Activated naive CD4-positive, alpha-beta T cell treated with anti-CD3 and anti-CD28 coated beads, Interleukin-2, amount 50 U/mL, for 72 hours (primary cell): ENCODE measurements at regions not wholly inside any gene's neighbourhood (a gene's known extent, or its start where the extent isn't known, plus 50 kb on each side); places are given as distances from the start of the nearest gene placed in this dataset.

ENCODE experiments used
- ATAC-seq, 2 donors: fragments of 150-1000 bp; cut with Tn5 transposase; 2 replicates each; pipeline ENCODE4 v1.10.0; 2021; ENCODE audit warnings: mild to moderate bottlenecking in 2 of 2, moderate library complexity in 2 of 2
- DNase-seq, 2 donors: peaks; one replicate each; pipeline ENCODE4 v3.0.0; 2021 to 2022; ENCODE audit warnings: low spot score in 2 of 2
- H3K27ac Mint-ChIP-seq, 2 donors: one replicate each; pipeline ENCODE4 v1.8.0; 2022; ENCODE audit warnings: mild to moderate bottlenecking in 2 of 2, mixed read lengths in 2 of 2
- H3K36me3 Mint-ChIP-seq, 2 donors: one replicate each; pipeline ENCODE4 v1.8.0; 2022; ENCODE audit warnings: mixed read lengths in 2 of 2
- H3K9me3 Mint-ChIP-seq, 2 donors: one replicate each; pipeline ENCODE4 v1.8.0; 2022; ENCODE audit warnings: mixed read lengths in 2 of 2

GRCh38 chr6:164505425-164505824, 804.0 kb downstream of the C6orf118 start:
- DNase-seq (no peak), ATAC-seq (no peak)
- Mint-ChIP-seq H3K9me3 (peaks cover 8 to 18% of the 10 kb centered on the region in 2 donors), H3K27ac (no peak overlapping the region), H3K36me3 (peaks cover 0 to 9% of the 10 kb centered on the region in 2 donors)

GRCh38 chr6:164502833-164503232, 806.6 kb downstream of the C6orf118 start:
- ATAC-seq (no peak), DNase-seq (no peak)
- Mint-ChIP-seq H3K9me3 (peaks cover 8 to 16% of the 10 kb centered on the region in 2 donors), H3K36me3 (peaks cover 0 to 8% of the 10 kb centered on the region in 2 donors), H3K27ac (no peak overlapping the region)

- Mint-ChIP-seq H3K27ac (no peak overlapping the region), H3K36me3 (no peaks in the 10 kb centered on the region), H3K9me3 (peaks cover 0 to 13% of the 10 kb centered on the region in 2 donors)
- DNase-seq (no peak), ATAC-seq (no peak)
Observed at GRCh38 chr6:164495882-164496495, 813.4 kb downstream of the C6orf118 start.

GRCh38 chr6:164478426-164478825, 831.0 kb downstream of the C6orf118 start:
- peaks cover 0 to 5% of the 10 kb centered on the region in 2 donors for H3K36me3 Mint-ChIP-seq
- H3K9me3 Mint-ChIP-seq = peaks cover 15 to 29% of the 10 kb centered on the region in 2 donors
- DNase-seq (no peak), ATAC-seq (no peak)
- H3K27ac Mint-ChIP-seq = no peak overlapping the region

GRCh38 chr6:164477790-164478189, 831.6 kb downstream of the C6orf118 start:
- Mint-ChIP-seq H3K27ac (no peak overlapping the region), H3K36me3 (peaks cover 0 to 5% of the 10 kb centered on the region in 2 donors), H3K9me3 (peaks cover 14 to 22% of the 10 kb centered on the region in 2 donors)
- no peak for ATAC-seq
- DNase-seq = no peak

GRCh38 chr6:164477101-164477500, 832.3 kb downstream of the C6orf118 start:
- no peak for ATAC-seq
- Mint-ChIP-seq H3K36me3 (no peaks in the 10 kb centered on the region), H3K27ac (no peak overlapping the region), H3K9me3 (peaks cover 7 to 16% of the 10 kb centered on the region in 2 donors)
- no peak for DNase-seq

GRCh38 chr6:164469276-164469949, 840.0 kb downstream of the C6orf118 start:
- no peak for ATAC-seq
- Mint-ChIP-seq H3K9me3 (peaks cover 9 to 10% of the 10 kb centered on the region in 2 donors), H3K27ac (no peak overlapping the region), H3K36me3 (no peaks in the 10 kb centered on the region)
- DNase-seq = no peak

GRCh38 chr6:164455835-164456234, 853.6 kb downstream of the C6orf118 start:
- no peaks in the 10 kb centered on the region for H3K36me3 Mint-ChIP-seq
- no peaks in the 10 kb centered on the region for H3K9me3 Mint-ChIP-seq
- no peak overlapping the region for H3K27ac Mint-ChIP-seq
- no peak for ATAC-seq
- DNase-seq = no peak

- H3K9me3 Mint-ChIP-seq = peaks cover 4 to 7% of the 10 kb centered on the region in 2 donors
- no peak for DNase-seq
- no peaks in the 10 kb centered on the region for H3K36me3 Mint-ChIP-seq
- no peak overlapping the region for H3K27ac Mint-ChIP-seq
- no peak for ATAC-seq
Observed at GRCh38 chr6:164453835-164454234, 855.6 kb downstream of the C6orf118 start.

GRCh38 chr6:164442572-164442971, 866.8 kb downstream of the C6orf118 start:
- ATAC-seq (no peak), DNase-seq (no peak)

GRCh38 chr6:164439331-164439730, 870.1 kb downstream of the C6orf118 start:
- Mint-ChIP-seq H3K36me3 (peaks cover 0 to 5% of the 10 kb centered on the region in 2 donors), H3K27ac (no peak overlapping the region), H3K9me3 (peaks cover 18 to 26% of the 10 kb centered on the region in 2 donors)
- ATAC-seq (no peak), DNase-seq (no peak)

More at GRCh38 chr6:164442572-164442971, 866.8 kb downstream of the C6orf118 start:
- Mint-ChIP-seq H3K27ac (no peak overlapping the region), H3K36me3 (peaks cover 0 to 5% of the 10 kb centered on the region in 2 donors), H3K9me3 (peaks cover 18 to 26% of the 10 kb centered on the region in 2 donors)

- Mint-ChIP-seq H3K36me3 (no peaks in the 10 kb centered on the region), H3K27ac (no peak overlapping the region), H3K9me3 (peaks cover 15 to 20% of the 10 kb centered on the region in 2 donors)
- no peak for ATAC-seq
- no peak for DNase-seq
Observed at GRCh38 chr6:164436976-164437375, 872.4 kb downstream of the C6orf118 start.

GRCh38 chr6:164427728-164428402, 881.5 kb downstream of the C6orf118 start:
- ATAC-seq (no peak), DNase-seq (no peak)
- Mint-ChIP-seq H3K36me3 (no peaks in the 10 kb centered on the region), H3K27ac (no peak overlapping the region), H3K9me3 (peaks cover 21 to 23% of the 10 kb centered on the region in 2 donors)

- Mint-ChIP-seq H3K27ac (no peak overlapping the region), H3K9me3 (peaks cover 26 to 31% of the 10 kb centered on the region in 2 donors), H3K36me3 (peaks cover 11 to 12% of the 10 kb centered on the region in 2 donors)
- DNase-seq = no peak
- ATAC-seq = no peak
Observed at GRCh38 chr6:164424489-164424888, 884.9 kb downstream of the C6orf118 start.

GRCh38 chr6:164419099-164419498, 890.3 kb downstream of the C6orf118 start:
- H3K36me3 Mint-ChIP-seq = peaks cover 11 to 12% of the 10 kb centered on the region in 2 donors
- no peak overlapping the region for H3K27ac Mint-ChIP-seq
- ATAC-seq (no peak), DNase-seq (no peak)
- H3K9me3 Mint-ChIP-seq = peaks cover 30 to 31% of the 10 kb centered on the region in 2 donors

GRCh38 chr6:164418262-164418588, 891.2 kb downstream of the C6orf118 start:
- Mint-ChIP-seq H3K27ac (no peak overlapping the region), H3K36me3 (peaks cover 11 to 12% of the 10 kb centered on the region in 2 donors)

GRCh38 chr6:164417537-164418261, 891.7 kb downstream of the C6orf118 start:
- peaks cover 29 to 36% of the 10 kb centered on the region in 2 donors for H3K9me3 Mint-ChIP-seq
- DNase-seq (no peak), ATAC-seq (no peak)
- H3K36me3 Mint-ChIP-seq = peaks cover 11 to 12% of the 10 kb centered on the region in 2 donors
- no peak overlapping the region for H3K27ac Mint-ChIP-seq

More at GRCh38 chr6:164418262-164418588, 891.2 kb downstream of the C6orf118 start:
- ATAC-seq (no peak), DNase-seq (no peak)
- peaks cover 28 to 35% of the 10 kb centered on the region in 2 donors for H3K9me3 Mint-ChIP-seq
